DMS79 (cell line): ENCODE measurements at regions not wholly inside any gene's neighbourhood (a gene's known extent, or its start where the extent isn't known, plus 50 kb on each side); places are given as distances from the start of the nearest gene placed in this dataset.
A peak's percentile ranks its signal among the peaks of the same experiment; 100 is the strongest.
"Not testable (repeated sequence)": the region's sequence is repeated elsewhere in the genome, so short reads cannot be mapped to it uniquely, and the experiment has no call there.

Experiments
- DNase-seq: peaks from one replicate; lab custom pipeline; 2025; lab: John Stamatoyannopoulos, UW

- DNase-seq = no peak
Measured at GRCh38 chr1:187038784-187039183, 210.0 kb downstream of the PLA2G4A start.

DNA sequence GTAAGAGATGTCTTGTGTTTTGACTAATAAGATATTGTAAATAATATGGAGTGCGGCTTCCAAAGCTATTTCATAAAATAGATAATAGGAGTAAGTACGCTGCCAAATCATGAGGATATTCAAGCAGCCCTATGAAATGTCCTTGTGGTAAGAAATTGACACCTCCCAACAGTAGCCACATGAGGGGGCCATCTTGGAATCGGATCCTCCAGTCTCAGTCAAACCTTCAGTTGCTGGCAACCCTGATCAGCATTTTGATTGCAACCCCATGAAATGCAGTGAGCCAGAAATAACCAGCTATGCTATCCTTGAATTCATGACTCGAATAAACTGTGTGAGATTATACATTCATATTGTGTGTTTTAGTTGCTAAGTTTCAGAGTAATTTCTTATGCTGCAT is 212.4 kb downstream of the PLA2G4A start:
- no peak for DNase-seq

GRCh38 chr1:187042538-187042937 is 213.8 kb downstream of the PLA2G4A start:
- DNase-seq = no peak

GRCh38 chr1:187043433-187043832 is 214.7 kb downstream of the PLA2G4A start:
- DNase-seq = not testable (repeated sequence)

- DNase-seq = no peak
Measured at GRCh38 chr1:187044411-187044810, 215.7 kb downstream of the PLA2G4A start.

DNA sequence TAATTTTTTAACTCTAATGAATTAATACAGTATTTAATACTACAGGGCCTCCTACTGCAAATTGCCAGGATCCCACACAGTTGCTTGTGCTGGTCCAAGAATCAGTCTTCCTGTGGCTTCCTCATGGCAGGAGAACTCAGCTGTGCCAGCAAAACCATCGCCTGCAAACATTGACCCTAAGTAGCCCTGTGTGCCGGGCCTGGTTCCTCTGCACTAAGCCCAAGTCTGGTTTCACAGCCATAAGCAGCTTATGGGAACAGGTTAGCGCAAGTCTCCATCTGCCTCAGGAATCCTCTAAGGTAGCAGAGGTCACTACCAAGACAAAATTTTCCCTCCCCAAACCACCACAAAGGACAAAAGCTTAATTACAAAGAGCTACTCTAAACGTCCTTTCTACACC is 216.6 kb downstream of the PLA2G4A start:
- DNase-seq = no peak

DNA sequence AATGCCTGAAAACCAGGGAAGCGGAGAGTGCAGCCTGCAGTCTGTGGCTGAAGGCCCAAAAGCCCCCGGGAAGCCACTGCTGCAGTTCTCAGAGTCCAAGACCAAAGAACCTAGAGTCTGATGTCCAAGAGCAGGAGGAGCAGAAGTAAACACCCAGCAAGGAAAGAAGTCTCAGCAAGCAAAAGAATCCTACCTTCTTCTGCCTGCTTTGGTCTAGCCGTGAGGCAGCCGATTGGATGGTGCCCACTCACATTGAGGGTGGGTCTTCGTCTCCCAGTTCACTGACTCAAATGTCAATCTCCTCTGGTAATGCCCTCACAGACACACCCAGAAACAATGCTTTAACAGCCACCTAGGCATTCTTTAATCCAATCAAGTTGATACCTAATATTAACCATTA is 217.5 kb downstream of the PLA2G4A start:
- no peak for DNase-seq

DNA sequence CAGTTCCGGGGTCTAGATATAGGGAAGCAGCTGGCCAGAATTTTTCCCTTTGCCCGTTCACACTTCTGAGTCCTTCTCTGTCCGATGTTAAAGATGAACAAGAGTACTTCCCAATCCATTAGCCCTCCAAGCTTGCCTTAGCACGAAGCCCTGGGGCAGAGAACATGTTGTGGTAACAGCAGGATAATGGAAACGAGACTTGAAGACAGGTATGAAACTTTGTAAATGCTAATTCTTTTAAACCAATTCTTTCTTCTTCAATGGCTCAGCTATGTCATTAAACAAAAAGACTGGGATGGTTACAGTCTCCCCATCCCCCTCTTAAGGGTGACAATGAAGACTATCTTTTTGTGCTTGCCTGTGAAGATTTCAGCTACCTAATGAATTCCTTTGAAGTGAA is 218.5 kb downstream of the PLA2G4A start:
- no peak for DNase-seq

GRCh38 chr1:187051618-187052232 is 223.0 kb downstream of the PLA2G4A start:
- peak; percentile 6 for DNase-seq

DNA sequence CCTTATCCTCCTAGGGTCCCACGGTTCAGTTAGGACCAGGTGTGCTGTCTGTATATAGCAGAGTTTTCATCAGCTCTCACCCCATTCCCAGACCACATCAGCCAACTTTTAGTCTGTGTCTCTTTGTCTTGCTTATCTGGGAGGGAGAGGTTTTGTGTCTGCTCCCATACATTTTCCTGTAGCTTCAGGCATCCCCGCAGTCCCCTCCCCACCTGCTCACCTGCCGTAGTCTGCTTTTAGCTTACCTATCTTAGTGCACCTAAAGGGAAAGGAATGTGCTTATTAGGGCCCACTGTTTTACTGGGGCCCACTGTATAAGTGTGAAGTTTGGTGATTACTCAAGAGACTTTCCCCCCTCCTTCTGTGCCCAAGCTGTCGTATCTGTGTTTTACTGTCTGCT is 225.1 kb downstream of the PLA2G4A start:
- no peak for DNase-seq

GRCh38 chr1:187054862-187055757 is 226.4 kb downstream of the PLA2G4A start:
- no peak for DNase-seq

- DNase-seq = no peak
Measured at GRCh38 chr1:187063271-187063670, 234.5 kb downstream of the PLA2G4A start.

DNA sequence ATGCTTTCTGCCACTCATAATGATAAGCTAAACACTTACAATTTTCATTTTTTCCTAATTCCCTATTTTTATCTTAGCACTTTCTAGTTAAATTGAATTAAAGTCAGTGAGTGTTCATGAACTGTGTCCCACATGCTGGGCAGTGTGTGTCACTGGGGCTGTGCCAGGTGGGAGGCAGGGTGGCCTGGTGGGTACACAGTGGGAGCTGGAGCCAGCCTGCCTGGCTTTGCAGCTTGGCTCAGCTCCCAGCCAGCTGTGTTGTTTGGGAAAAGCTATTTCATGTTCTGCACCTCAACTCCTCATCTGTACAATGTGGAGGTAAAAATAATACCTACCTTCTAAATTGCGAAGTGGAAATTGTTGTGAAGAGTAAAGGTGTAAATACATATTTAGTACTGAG is 238.4 kb downstream of the PLA2G4A start:
- DNase-seq = no peak

GRCh38 chr1:187070076-187070475 is 241.3 kb downstream of the PLA2G4A start:
- no peak for DNase-seq

- not testable (repeated sequence) for DNase-seq
Measured at GRCh38 chr1:187072262-187073034, 243.7 kb downstream of the PLA2G4A start.

GRCh38 chr1:187073035-187073560 is 244.3 kb downstream of the PLA2G4A start:
- DNase-seq = not testable (repeated sequence)

GRCh38 chr1:187073634-187074245 is 245.0 kb downstream of the PLA2G4A start:
- not testable (repeated sequence) for DNase-seq

- DNase-seq = no peak
Measured at GRCh38 chr1:187074445-187075048, 245.8 kb downstream of the PLA2G4A start.

GRCh38 chr1:187076922-187077321 is 248.2 kb downstream of the PLA2G4A start:
- no peak for DNase-seq

DNA sequence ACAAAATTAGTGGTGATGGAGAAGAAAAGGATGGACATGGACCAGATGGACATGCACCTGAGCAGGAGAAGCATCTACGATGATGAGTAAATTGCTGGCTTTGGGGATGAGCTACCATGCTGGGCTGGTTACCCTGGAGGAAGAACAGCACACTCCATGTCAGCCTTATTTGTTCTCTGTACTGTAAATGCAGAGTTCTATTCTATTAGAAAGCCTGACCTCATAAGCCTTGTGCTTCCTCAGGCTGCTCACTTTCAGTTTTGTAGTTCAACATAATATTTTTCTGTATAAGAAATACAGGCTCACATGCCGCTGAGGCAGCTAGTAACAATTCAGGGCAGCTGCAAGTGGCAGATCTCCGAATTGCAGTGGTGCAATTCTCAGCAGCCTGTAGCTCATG is 249.6 kb downstream of the PLA2G4A start:
- DNase-seq = no peak

DNA sequence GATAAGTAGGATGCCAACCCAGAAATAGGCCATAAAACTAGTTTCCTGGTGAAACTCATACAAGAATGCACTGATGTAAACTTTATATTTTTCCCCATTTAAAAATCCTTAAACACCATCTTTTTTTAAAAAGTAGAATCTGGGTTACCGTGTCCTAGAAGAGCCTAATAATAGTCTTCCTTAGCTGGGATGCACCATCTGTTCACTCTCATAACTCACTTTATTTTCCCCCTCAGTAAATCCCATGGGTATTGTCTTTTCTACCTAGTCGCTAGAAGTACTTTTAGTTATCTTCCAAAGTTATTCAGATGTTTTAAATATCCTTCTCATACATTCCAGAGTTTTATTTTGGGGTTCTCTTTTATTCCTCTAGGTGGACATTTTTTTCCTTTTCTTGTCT is 250.2 kb downstream of the PLA2G4A start:
- no peak for DNase-seq

DNA sequence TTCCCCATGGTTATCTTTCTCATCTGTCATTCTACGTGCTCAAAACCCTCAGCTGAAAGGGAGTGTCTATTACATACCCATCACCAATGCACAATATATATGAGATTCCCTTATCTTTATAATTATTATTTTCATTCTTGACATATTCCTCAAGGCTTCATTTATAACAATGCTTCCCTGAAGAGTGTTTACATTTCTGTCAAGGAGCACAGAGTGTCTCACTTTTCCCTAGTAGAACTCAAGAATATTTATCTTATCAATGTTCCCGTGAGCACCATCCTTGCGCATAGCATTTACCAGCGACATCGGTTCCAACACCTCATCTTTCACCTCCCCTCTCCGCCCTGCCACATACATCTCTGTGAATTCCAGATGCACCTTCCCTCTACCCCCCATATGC is 250.6 kb downstream of the PLA2G4A start:
- DNase-seq = no peak
